ENCODE measurements at regions not wholly inside any gene's neighbourhood (a gene's known extent, or its start where the extent isn't known, plus 50 kb on each side); places are given as distances from the start of the nearest gene placed in this dataset.

GRCh38 chr14:36005670-36006069, 170.9 kb downstream of the PTCSC3 start:
- Mint-ChIP-seq H3K27me3 (peaks cover 30% of the 10 kb centered on the region), H3K9me3 (ENCODE audit: low read depth) (no peaks in the 10 kb centered on the region), H3K36me3 (ENCODE audit: insufficient read depth) (no peaks in the 10 kb centered on the region), H3K4me1 (ENCODE audit: low read depth) (peaks cover 4% of the 10 kb centered on the region), H3K4me3 (ENCODE audit: low read depth) (no peak overlapping the region), H3K27ac (no peak overlapping the region)
- DNase-seq (ENCODE audit: low spot score, unreplicated experiment), result no peak
- TF ChIP-seq, protein P1, sequence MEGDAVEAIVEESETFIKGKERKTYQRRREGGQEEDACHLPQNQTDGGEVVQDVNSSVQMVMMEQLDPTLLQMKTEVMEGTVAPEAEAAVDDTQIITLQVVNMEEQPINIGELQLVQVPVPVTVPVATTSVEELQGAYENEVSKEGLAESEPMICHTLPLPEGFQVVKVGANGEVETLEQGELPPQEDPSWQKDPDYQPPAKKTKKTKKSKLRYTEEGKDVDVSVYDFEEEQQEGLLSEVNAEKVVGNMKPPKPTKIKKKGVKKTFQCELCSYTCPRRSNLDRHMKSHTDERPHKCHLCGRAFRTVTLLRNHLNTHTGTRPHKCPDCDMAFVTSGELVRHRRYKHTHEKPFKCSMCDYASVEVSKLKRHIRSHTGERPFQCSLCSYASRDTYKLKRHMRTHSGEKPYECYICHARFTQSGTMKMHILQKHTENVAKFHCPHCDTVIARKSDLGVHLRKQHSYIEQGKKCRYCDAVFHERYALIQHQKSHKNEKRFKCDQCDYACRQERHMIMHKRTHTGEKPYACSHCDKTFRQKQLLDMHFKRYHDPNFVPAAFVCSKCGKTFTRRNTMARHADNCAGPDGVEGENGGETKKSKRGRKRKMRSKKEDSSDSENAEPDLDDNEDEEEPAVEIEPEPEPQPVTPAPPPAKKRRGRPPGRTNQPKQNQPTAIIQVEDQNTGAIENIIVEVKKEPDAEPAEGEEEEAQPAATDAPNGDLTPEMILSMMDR (IDR thresholded peaks at IDR 0.05; ENCODE audit: unreplicated experiment), result no peak

GRCh38 chr14:36001936-36002335, 174.6 kb downstream of the PTCSC3 start:
- H3K27me3 Mint-ChIP-seq, result peaks cover 9% of the 10 kb centered on the region
- TF ChIP-seq, protein P1 (IDR thresholded peaks at IDR 0.05; ENCODE audit: unreplicated experiment), result no peak
- H3K36me3 Mint-ChIP-seq (ENCODE audit: insufficient read depth), result no peaks in the 10 kb centered on the region
- DNase-seq (ENCODE audit: low spot score, unreplicated experiment), result no peak
- no peak overlapping the region for H3K27ac Mint-ChIP-seq
- H3K9me3 Mint-ChIP-seq (ENCODE audit: low read depth), result no peaks in the 10 kb centered on the region
- H3K4me3 Mint-ChIP-seq (ENCODE audit: low read depth), result no peak overlapping the region
- peaks cover 4% of the 10 kb centered on the region for H3K4me1 Mint-ChIP-seq (ENCODE audit: low read depth)

GRCh38 chr14:35999294-35999693, 173.2 kb downstream of the BRMS1L start:
- peaks cover 4% of the 10 kb centered on the region for H3K4me1 Mint-ChIP-seq (ENCODE audit: low read depth)
- no peaks in the 10 kb centered on the region for H3K9me3 Mint-ChIP-seq (ENCODE audit: low read depth)
- no peak overlapping the region for H3K4me3 Mint-ChIP-seq (ENCODE audit: low read depth)
- no peaks in the 10 kb centered on the region for H3K36me3 Mint-ChIP-seq (ENCODE audit: insufficient read depth)
- TF ChIP-seq, protein P1 (IDR thresholded peaks at IDR 0.05; ENCODE audit: unreplicated experiment), result no peak
- no peak for DNase-seq (ENCODE audit: low spot score, unreplicated experiment)
- no peaks in the 10 kb centered on the region for H3K27me3 Mint-ChIP-seq
- no peak overlapping the region for H3K27ac Mint-ChIP-seq

GRCh38 chr14:35998303-35998702, 172.2 kb downstream of the BRMS1L start:
- no peaks in the 10 kb centered on the region for H3K36me3 Mint-ChIP-seq (ENCODE audit: insufficient read depth)
- no peak for DNase-seq (ENCODE audit: low spot score, unreplicated experiment)
- TF ChIP-seq, protein P1 (IDR thresholded peaks at IDR 0.05; ENCODE audit: unreplicated experiment), result no peak
- no peak overlapping the region for H3K27ac Mint-ChIP-seq
- peaks cover 4% of the 10 kb centered on the region for H3K4me1 Mint-ChIP-seq (ENCODE audit: low read depth)
- no peaks in the 10 kb centered on the region for H3K9me3 Mint-ChIP-seq (ENCODE audit: low read depth)
- H3K4me3 Mint-ChIP-seq (ENCODE audit: low read depth), result no peak overlapping the region
- H3K27me3 Mint-ChIP-seq, result no peaks in the 10 kb centered on the region

DNA sequence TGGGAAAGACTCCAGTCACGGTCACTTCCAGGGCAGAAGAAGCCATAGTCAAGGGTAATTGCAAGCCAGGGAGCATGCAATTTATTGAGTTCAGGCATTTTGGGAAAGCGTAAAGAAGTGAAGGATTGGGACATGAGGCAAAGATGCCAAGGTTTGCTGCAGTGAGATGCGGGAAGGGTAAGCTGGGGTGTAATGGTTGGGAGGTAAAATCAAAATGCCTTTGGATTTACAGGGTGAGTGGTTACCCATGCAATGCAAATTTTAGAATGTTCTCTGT, 167.5 kb downstream of the BRMS1L start:
- Mint-ChIP-seq H3K9me3 (ENCODE audit: low read depth) (no peaks in the 10 kb centered on the region), H3K4me3 (ENCODE audit: low read depth) (no peak overlapping the region)

More for the DNA sequence above, 167.5 kb downstream of the BRMS1L start:
- no peaks in the 10 kb centered on the region for H3K4me1 Mint-ChIP-seq (ENCODE audit: low read depth)
- no peaks in the 10 kb centered on the region for H3K36me3 Mint-ChIP-seq (ENCODE audit: insufficient read depth)
- no peak overlapping the region for H3K27ac Mint-ChIP-seq
- TF ChIP-seq, protein P1 (IDR thresholded peaks at IDR 0.05; ENCODE audit: unreplicated experiment), result no peak
- no peaks in the 10 kb centered on the region for H3K27me3 Mint-ChIP-seq
- no peak for DNase-seq (ENCODE audit: low spot score, unreplicated experiment)

All from progenitor cell of endocrine pancreas (in vitro differentiated cells).